Mesothelial cell of epicardium (in vitro differentiated cells): ENCODE measurements at regions not wholly inside any gene's neighbourhood (a gene's known extent, or its start where the extent isn't known, plus 50 kb on each side); places are given as distances from the start of the nearest gene placed in this dataset.
A peak's percentile ranks its signal among the peaks of the same experiment; 100 is the strongest.

ENCODE experiments used
- DNase-seq, 2 experiments: peaks; one replicate each; pipeline ENCODE4 v3.0.0; 2021; ENCODE audit warnings: low spot score in 2 of 2; ENCODE audit not compliant: unreplicated experiment in 2 of 2
- H3K27ac Mint-ChIP-seq: 2 replicates; pipeline ENCODE4 v1.8.0; 2021; ENCODE audit warnings: mixed read lengths
- H3K27me3 Mint-ChIP-seq: 2 replicates; pipeline ENCODE4 v1.8.0; 2021; ENCODE audit warnings: low read depth, mixed read lengths
- H3K36me3 Mint-ChIP-seq: 2 replicates; pipeline ENCODE4 v1.8.0; 2021; ENCODE audit warnings: mixed read lengths
- H3K4me1 Mint-ChIP-seq: 2 replicates; pipeline ENCODE4 v1.8.0; 2021; ENCODE audit warnings: mixed read lengths
- H3K4me3 Mint-ChIP-seq: 2 replicates; pipeline ENCODE4 v1.8.0; 2021; ENCODE audit warnings: mild to moderate bottlenecking, moderate library complexity, mixed read lengths
- H3K9me3 Mint-ChIP-seq: 2 replicates; pipeline ENCODE4 v1.8.0; 2021; ENCODE audit warnings: mixed read lengths
- CTCF ChIP-seq: fragments of 200-600 bp; sonication (generic); IDR thresholded peaks from one replicate; pipeline ENCODE4 v1.5.0; 2021; ENCODE audit warnings: antibody characterized with exemption; ENCODE audit not compliant: unreplicated experiment

GRCh38 chr6:21899708-21900107, 306.2 kb downstream of the SOX4 start:
- peaks cover 28% of the 10 kb centered on the region for H3K4me1 Mint-ChIP-seq
- DNase-seq: no peak
- TF ChIP-seq CTCF: no peak
- no peak overlapping the region for H3K4me3 Mint-ChIP-seq
- H3K27ac Mint-ChIP-seq: no peak overlapping the region
- no peaks in the 10 kb centered on the region for H3K27me3 Mint-ChIP-seq
- no peaks in the 10 kb centered on the region for H3K9me3 Mint-ChIP-seq
- H3K36me3 Mint-ChIP-seq: peaks cover 36% of the 10 kb centered on the region

GRCh38 chr6:21900730-21901129, 307.2 kb downstream of the SOX4 start:
- Mint-ChIP-seq H3K27ac (no peak overlapping the region), H3K27me3 (no peaks in the 10 kb centered on the region), H3K4me3 (no peak overlapping the region), H3K36me3 (peaks cover 33% of the 10 kb centered on the region), H3K4me1 (peaks cover 24% of the 10 kb centered on the region), H3K9me3 (no peaks in the 10 kb centered on the region)
- no peak for TF ChIP-seq CTCF
- DNase-seq: no peak

DNA sequence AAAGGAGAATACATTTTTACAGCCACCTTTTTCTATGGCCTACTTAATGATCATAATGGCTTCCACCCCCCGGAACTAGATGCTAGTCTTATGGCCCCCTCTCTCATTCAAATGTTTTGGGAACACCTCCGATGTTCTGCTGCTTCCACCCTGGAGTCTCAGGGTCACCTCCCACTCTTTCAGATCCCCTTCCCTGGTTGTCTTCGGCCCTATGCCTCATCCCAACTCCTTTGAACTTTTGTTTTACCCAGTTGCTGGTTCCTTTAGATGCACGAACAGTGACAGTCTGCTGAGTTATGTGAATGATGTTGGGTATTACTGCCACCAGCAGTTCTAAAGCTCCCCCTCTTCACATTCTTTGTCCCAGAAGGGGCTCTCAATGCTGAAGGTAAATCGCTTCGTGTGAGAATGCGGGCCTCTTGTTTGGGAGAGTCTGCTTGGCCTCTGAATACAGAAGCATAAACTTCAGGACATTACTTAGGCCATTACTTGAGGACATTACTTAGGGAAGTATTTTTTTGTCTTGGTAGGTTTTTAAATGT, 309.1 kb downstream of the SOX4 start:
- DNase-seq: no peak
- Mint-ChIP-seq H3K4me1 (peaks cover 38% of the 10 kb centered on the region), H3K9me3 (no peaks in the 10 kb centered on the region), H3K27me3 (no peaks in the 10 kb centered on the region), H3K27ac (peak overlapping the region; percentile 83), H3K4me3 (no peak overlapping the region), H3K36me3 (peaks cover 30% of the 10 kb centered on the region)
- no peak for TF ChIP-seq CTCF

DNA sequence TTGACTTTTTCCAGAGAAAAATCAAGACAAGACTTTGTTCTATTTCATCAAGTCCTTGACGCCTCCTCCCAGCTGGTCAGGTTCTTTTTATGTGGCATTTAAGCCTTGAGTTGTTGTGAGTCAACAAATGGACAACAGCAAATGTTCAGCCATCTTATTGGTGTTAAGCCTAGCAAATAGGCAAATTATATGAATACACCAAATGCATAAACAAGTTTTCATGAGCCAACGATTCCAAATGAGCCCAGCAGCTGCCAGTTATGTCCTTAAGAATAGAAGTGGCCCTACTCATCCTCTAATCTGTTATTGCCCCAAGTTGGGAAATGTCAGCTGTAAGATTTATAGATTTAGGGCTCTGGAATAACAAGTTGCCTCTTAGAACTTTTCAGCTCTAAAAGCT, 312.0 kb downstream of the SOX4 start:
- H3K27me3 Mint-ChIP-seq: no peaks in the 10 kb centered on the region
- H3K4me1 Mint-ChIP-seq: peaks cover 49% of the 10 kb centered on the region
- no peak for DNase-seq
- no peak for TF ChIP-seq CTCF
- peaks cover 22% of the 10 kb centered on the region for H3K36me3 Mint-ChIP-seq
- H3K9me3 Mint-ChIP-seq: no peaks in the 10 kb centered on the region
- H3K27ac Mint-ChIP-seq: no peak overlapping the region
- H3K4me3 Mint-ChIP-seq: no peak overlapping the region

DNA sequence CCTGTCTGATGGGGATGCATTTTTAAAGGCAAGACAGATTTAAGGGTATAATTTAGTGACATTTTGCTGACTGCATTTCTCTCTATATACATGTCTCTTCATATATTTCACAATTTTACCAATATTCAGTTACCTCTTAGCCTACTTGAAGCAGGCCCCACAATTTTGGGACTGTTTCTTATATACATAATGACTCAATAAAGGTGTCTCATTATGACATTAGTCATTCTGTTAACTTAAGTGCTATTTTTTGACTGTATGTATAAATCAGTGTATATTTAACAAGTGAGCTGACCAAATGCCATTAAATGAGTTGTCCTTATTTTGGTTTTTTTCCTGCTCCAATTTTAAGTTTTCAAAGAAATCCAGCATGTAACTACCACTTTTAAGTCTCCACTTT, 313.3 kb downstream of the SOX4 start:
- TF ChIP-seq CTCF: no peak
- Mint-ChIP-seq H3K4me1 (peaks cover 60% of the 10 kb centered on the region), H3K36me3 (peaks cover 22% of the 10 kb centered on the region), H3K9me3 (no peaks in the 10 kb centered on the region), H3K27me3 (no peaks in the 10 kb centered on the region), H3K27ac (peak overlapping the region; percentile 53), H3K4me3 (no peak overlapping the region)
- DNase-seq: no peak

DNA sequence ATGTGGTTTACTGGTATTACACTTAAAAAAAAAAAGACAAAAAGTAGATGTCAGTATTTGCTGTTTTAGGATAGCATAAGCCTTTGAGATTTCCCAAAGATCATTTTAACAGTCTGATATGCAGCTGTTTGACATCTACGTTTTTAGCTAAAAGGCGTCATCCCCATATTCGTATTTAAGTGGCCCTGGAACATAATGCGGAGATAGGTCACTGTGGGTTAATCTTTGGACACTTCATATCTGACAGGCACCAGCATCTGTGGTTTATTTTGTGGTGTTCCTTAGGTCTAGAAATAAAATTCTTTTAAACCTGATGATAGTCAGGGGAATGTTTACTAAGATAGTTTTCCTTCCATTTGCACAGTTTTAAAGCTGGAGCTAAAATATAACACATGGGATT, 313.7 kb downstream of the SOX4 start:
- Mint-ChIP-seq H3K4me1 (peaks cover 64% of the 10 kb centered on the region), H3K36me3 (peaks cover 22% of the 10 kb centered on the region), H3K27me3 (no peaks in the 10 kb centered on the region), H3K4me3 (no peak overlapping the region), H3K27ac (no peak overlapping the region), H3K9me3 (no peaks in the 10 kb centered on the region)
- DNase-seq: no peak
- no peak for TF ChIP-seq CTCF
